GM18511 (cell line): ENCODE measurements at regions not wholly inside any gene's neighbourhood (a gene's known extent, or its start where the extent isn't known, plus 50 kb on each side); places are given as distances from the start of the nearest gene placed in this dataset.
"Not testable (repeated sequence)": the region's sequence is repeated elsewhere in the genome, so short reads cannot be mapped to it uniquely, and the experiment has no call there.

Experiments used
- ATAC-seq: cut with Tn5 transposase; IDR thresholded peaks from one replicate; pipeline ENCODE4 v1.9.1; 2021; ENCODE audit warnings: mild to moderate bottlenecking, moderate library complexity; ENCODE audit not compliant: unreplicated experiment

DNA sequence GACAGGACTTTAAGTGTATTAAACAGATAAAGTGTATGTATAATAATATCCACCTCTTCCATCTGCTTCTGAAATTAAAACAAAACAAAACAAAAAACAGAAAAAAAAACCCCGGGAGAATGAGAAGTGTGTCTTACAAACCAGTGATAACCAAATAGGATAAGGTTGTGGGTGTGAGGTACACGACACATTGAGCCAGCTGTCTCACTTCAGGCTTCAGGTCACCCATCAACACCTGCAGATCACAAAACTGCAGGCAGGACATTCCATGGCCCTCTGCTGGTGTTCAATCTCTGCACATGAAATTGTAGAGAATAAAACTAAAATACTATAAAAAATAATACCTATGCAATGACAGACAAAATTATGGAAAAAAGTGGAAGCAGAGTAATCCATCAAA lies 339.9 kb downstream of the SFMBT2 start:
- ATAC-seq: no peak

DNA sequence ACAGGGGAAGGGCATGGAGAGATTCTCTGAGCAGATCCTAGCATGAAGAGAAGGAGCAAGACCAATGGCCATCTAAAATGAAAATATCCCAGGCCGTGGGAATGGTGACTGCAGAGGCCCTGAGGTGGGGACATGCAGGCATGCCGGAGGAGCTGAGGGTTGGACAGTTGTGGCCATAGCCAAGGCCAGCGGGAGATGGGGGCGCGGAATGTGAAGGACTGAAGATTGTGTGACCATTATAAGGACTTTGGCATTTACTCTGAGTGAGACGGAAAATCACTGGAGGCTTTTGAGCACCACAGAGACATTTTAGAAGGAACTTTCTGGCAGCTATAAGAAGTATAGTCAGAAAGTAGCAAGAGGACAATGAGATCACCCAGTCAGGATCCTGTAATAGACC lies 341.1 kb downstream of the SFMBT2 start:
- no peak for ATAC-seq

DNA sequence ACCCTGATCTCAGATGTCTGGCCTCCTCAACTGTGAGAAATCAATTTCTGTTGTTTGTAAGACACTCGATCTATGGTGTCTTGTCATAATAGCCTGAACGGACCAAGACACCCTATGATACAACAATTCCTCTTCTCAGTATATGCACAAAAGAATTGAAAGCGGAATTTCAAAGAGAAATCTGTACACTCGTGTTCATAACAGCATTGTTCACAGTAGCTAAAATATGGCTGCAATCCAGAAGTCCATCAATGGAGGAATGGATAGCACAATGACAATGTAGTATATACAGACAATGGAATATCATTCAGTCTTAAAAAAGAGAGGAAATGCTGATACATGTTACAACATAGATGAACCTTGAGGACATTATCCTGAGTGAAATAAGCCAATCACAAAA lies 354.6 kb downstream of the SFMBT2 start:
- ATAC-seq: no peak

DNA sequence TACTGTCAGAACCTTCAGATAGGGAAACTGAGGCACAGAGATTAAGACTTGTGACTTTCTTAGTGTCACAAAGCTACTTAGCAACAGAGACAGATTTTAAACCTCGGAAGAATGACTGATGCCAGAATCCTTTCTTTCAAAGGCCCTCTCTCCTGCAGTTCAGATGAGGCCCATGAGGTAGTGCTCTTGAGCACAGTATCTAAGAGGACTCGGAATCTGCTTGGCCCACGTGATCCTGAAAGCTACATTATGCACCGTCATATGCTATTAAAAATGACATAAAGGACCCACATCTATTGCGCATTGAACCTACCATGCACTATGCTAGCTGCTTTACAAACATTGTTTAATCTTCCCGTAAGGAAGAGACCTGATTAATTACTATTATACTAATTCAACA lies 355.9 kb downstream of the SFMBT2 start:
- no peak for ATAC-seq

DNA sequence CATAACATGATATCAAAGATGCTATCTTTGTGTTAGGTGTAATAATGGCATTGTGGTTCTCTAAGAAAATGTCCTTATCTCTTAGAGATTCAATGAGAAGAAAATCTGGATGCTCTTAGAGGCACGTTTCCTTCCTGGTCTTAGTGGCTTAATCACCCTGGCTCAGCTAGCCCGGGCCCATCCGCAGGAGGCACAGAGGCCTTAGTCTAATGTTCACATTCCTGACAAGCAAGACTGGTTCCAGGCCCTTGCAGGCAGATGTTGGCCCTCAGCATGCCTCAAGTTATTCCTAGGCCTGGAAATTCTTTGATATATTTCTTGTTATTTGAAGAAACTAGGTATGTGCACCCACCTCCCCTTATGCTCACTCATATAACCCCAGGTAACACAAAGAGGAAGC lies 357.6 kb downstream of the SFMBT2 start:
- ATAC-seq: no peak

DNA sequence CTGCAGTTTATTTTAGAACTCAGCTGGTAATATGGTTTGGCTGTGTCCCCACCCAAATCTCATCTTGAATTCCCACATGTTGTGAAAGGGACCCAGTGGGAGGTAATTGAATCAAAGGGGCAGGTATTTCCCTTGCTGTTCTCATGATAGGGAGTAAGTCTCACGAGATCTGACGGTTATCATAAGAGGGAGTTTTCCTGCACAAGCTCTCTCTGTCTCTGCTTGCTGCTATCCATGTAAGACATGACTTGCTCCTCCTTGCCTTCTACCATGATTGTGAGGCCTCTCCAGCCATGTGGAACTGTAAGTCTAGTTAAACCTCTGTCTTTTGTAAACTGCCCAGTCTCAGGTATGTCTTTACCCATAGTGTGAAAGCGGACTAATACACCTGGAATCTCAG lies 360.8 kb downstream of the SFMBT2 start:
- ATAC-seq: not testable (repeated sequence)

DNA sequence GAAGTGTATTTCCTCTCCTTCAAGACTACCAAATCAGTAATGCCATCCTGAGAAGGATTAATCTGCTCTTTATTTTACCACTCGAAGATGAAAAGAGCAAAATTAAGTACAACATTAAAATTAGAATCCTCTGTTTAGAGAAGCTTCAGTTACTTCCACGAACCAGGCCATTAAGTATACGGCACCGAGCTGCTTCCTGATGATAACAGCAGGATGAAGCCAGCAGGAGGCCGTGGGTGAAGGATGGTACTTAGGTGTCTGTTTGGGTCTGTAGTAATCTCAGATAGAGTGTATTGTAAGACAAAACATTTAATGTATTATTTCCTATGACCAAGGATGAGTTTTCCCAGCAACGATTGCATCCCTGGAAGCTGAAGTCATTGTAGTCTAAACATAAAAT lies 362.8 kb downstream of the SFMBT2 start:
- ATAC-seq: no peak

DNA sequence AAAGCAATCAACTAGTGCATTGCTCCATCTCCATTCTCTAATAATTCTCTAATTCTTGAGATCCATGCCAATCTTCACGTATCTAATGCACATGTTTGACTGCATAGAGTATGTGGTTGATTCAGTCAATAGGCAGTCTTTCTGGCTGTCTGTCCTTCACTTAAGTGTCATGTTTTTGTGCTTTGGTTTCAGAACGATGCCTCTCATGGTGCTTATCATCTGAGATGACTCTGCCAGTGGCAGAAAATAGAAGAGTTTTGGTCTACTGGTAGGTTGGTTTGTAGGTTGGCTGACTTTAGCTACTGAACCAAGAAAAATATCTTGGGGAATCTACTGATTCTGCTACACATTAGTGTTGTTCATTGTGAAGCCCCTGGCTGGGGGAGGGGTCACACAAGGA lies 364.2 kb downstream of the SFMBT2 start:
- peak; percentile 79 for ATAC-seq

DNA sequence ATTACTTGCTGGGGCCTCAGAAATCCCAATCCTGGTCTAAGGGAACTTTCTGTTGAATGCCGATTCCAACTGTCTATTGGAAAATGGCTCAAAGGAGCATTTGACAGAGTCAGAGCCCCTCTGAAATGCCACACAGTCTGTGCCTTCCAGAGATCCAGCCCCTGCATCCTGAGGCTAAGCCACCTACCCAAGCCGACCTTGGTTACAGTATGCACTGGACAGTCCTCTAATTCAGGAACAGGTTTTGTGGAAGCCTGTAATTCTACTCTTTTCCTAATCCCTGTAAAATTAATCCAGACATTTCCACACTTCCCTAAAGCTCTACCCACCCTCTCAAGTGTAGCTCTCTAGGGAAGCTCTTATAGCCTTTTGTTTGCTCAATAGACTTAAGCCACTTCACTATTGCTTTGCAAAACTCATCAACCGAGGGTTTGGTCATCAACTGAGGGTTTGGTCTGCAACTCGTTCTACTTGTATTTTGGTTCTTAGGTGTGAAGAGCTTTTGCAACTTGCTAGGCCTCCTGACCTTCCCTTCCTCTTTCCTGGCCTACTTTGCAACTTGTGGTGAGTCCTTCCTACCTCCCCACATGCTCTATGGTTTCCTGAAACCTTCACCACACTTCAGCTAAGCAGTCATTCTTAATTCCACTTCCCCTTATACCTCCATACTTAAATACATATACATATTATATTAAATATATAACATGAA lies 364.8 kb downstream of the SFMBT2 start:
- ATAC-seq: peak; percentile 90

DNA sequence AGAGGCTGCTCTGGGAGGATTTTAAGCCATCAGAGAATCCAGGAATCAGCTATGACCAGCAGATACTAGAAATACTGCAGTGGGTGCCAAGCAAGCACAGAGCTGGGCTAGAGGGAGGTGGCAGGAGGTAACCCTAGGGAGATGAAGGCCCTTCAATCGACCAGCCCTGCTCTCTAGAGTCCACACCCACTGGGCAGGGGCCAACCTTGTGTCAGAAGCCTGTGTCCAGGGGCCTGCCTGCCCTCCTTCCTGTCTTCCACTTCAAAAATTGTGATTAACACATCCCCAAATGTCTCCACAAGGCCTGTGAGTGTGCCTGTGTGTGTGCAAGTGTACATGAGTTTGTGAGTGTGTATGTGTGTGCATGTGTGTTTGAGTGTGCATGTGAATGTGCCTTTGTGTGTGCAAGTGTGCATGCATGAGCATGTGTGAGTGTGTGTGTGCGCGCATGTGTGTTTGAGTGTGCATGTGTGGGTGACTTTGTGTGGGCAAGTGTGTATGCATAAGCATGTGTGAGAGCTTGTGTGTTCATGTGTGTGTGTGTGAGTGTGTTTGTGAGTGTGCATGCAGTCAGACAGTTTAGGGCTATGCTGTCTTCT lies 367.7 kb downstream of the SFMBT2 start:
- no peak for ATAC-seq

DNA sequence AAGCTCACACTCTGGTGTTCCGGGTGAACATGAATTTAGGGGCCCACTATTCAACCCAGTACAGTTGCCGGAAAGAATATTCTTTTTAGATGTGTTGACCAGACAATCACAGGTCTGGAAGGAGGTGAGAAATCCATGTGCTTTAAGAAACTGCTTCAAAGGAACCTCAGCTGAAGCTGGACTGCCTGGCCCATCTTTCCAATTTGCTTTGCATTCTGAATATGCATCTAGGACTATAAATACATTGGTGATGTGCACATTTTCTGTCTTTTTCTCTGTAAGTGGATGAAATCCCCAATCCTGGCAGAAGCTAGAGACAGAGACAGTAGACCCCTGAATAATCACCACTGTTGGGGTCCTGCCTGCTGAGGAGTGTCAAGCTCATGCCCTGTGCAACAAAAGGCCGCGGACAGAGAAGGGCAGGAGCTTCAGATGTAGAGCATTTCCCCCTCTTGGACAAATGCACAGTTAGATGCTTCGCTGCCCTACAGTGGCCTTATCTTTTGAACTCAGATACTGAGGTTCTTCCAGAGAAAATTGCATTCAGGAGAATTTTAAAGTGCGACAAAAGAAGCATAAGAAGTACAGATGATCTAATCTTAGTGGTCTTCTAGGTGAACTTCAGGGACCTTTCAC lies 368.3 kb downstream of the SFMBT2 start:
- no peak for ATAC-seq

DNA sequence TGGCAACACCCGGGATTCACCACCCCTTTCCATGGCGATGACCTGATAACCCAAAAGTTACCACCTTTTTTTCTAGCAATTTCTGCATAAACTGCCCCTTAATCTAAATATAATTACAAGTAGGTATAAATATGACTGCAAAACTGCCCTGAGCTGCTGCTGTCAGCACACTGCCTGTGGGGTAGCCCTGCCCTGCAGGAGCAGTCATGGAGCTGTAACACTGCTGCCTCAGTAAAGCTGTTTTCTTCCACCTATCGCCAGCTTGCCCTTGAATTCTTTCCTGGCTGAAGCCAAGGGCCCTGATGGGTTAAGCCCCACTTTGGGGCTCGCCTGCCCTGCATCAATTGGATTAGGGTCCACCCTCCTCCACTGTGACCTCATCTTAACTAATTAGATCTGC lies 368.8 kb downstream of the SFMBT2 start:
- no peak for ATAC-seq

DNA sequence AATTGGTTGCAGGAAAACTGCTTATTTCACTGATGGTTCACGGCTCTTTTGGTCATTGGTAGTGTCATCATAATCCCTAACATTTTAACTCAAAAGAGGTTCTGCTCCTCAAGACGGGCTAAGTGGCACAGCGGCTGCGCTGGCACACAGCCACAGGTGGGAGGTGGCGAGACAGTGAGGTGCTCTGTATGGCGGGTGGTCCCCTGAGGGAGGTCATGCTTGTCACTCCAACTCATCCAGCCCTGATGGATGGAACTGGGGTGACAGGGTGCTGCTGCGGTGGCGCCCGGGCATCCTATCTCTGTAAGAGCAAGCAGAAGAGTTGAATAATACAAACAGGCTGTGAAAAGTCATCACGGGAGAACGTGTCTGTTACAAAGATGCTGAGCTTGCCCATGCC lies 370.2 kb downstream of the SFMBT2 start:
- no peak for ATAC-seq

DNA sequence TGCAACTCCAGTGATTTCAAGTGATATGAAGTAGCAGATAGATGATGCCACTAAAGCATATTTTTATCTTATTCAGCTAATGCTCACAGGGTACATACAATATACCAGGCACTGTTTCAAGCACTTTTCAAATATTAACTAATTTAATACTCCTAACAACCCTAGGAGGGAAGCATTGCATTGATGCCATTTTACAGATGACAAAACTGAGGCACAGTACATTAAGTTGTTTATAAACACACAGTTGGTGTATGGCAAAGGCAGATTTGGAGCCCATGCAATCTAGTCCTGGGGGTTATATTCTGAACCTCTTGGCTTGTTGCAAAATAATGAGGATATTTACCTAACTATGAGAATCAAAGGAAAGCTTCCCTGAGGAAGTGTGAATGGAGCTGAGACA lies 371.0 kb downstream of the SFMBT2 start:
- no peak for ATAC-seq

DNA sequence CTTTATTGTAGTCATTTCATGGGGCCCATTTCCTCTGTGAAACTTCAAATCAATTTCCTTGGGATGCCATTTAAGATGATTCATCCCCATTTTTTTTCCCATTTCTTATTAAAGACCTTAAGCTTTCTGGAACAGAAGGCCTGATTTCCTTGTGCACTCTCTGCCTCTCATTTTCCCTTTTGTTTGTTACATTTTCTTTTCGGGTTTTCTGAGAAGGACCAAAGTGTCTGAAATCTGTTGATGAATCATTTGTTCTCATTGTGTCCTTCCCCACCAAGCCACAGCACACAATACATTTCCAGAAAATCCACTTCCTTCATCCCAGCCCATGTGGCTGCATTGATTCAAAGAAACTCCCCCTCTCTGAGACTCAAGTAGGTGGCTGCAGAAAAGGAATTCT lies 372.4 kb downstream of the SFMBT2 start:
- no peak for ATAC-seq

DNA sequence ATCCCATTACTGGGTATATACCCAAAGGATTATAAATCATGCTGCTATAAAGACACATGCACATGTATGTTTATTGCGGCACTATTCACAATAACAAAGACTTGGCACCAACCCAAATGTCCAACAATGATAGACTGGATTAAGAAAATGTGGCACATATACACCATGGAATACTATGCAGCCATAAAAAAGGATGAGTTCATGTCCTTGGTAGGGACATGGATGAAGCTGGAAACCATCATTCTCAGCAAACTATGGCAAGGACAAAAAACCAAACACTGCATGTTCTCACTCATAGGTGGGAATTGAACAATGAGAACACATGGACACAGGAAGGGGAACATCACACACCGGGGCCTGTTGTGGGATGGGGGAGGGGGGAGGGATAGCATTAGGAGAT lies 373.4 kb downstream of the SFMBT2 start:
- ATAC-seq: not testable (repeated sequence)

DNA sequence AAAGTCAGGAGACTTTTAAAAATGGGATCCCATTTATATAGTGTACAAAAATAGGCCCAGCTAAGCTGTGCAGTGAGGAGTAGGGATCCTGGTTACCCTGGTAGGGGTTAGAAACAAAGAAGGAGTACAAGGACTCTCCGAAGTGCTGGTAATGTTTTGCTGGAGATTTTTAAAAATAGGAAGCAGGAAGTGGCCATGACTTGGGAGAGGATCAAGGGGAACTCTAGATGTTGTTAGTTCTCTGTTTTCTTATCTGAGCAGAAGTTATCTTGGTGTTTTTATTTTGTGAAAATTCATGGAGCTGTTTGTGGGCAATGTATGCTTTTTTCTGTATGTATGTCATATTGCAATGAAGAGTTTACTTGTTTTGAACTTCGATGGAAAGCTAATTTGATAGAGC lies 373.9 kb downstream of the SFMBT2 start:
- ATAC-seq: no peak

DNA sequence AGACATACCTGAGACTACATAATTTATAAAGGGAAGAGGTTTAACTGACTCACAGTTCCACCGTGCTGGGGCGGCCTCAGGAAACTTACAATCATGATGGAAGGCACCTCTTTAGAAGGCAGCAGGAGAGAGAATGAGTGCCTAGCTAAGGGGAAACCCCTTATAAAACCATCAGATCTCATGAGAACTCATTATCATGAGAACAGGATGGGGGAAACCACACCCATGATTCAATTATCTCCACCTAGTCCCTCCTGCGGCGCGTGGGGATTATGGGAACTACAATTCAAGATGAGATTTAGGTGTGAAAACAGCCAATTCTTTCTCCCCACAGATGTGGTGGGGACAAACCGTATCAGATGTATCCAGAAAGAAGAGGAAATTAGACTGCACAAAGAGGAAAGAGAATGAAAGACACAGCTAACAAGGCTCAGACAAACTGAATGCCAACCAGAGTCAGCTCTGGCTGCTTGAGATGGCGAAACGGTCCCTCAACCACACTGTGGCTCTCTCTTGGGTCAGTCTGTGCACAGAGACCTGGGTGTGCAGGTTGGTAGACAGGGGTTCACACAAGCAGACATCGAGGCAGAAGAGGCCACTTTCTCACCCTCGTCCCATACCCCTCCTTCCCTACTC lies 375.6 kb downstream of the SFMBT2 start:
- ATAC-seq: no peak

DNA sequence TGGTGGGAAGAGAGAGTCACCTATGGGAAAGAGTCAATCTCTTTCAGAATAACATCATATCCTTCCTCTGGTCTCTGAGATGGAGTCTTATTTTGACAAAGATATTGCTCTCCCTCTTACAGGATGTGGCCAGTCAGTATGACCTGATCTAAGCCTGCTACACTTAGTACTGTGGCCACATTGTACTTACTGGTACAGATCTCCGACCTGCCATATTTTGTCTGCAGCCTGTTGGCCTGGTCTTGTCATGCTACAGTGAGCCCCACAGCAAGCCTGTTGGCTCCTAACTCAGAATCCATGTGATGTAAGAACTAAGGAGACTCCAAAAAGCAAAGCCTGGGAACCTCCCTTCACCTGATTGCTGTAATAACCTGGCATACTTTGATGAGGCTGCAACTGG lies 377.8 kb downstream of the SFMBT2 start:
- no peak for ATAC-seq

DNA sequence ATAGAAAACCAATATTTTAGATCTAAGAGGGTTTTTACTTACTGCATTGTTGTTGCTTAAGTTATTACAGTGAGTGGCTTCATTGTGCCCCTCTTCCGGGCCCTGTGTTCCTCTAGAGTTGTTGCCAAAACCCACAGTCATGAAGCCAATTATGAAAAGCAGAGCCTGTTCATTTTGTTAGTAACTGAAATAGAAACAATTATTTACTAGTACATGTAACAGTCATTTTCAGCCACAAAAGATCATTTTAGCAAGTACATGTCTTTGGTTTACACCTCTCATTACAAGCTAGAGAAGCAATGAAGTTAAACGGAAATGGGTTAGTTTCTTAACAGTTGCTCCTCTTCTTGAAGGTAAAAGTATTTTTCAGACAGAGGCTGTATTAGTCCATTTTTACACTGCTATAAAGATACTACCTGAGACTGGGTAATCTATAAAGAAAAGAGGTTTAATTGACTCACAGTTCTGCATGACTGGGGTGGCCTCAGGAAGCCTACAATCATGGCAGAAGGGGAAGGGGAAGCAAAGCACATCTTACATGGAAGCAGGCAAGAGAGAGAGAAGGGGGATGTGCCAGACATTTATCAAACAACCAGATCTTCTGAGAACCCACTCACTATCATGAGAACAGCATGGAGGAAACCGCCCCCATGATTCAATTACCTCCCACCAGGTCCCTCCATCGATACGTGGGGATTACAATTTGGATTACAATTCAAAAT lies 380.5 kb downstream of the SFMBT2 start:
- ATAC-seq: no peak

DNA sequence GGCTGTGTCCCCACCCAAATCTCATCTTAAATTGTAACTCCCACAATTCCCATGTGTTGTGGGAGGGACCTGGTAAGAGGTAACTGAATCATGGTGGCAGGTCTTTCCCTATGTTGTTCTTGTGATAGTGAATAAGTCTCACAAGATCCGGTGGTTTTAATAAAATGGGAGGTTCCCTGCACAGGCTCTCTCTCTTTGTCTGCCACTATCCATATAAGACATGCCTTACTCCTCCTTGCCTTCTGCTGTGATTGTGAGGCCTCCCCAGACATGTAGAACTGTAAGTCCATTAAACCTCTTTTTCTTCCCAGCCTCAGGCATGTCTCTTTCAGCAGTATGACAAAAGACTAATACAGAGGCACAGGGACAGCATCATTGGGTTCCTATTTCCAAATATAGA lies 381.2 kb downstream of the SFMBT2 start:
- no peak for ATAC-seq
